Nephron (organoid): ENCODE measurements at regions not wholly inside any gene's neighbourhood (a gene's known extent, or its start where the extent isn't known, plus 50 kb on each side); places are given as distances from the start of the nearest gene placed in this dataset.

Source experiments
- H3K27ac Mint-ChIP-seq, 3 experiments: 2 replicates each; pipeline ENCODE4 v1.8.0; 2020; ENCODE audit warnings: mixed read lengths in 3 of 3, mild to moderate bottlenecking in 2 of 3, moderate library complexity in 1 of 3
- H3K27me3 Mint-ChIP-seq: 2 replicates; pipeline ENCODE4 v1.8.0; 2021; ENCODE audit warnings: low read depth, mild to moderate bottlenecking, moderate library complexity, mixed read lengths
- H3K36me3 Mint-ChIP-seq: 2 replicates; pipeline ENCODE4 v1.8.0; 2020; ENCODE audit warnings: low read depth, mixed read lengths
- H3K4me1 Mint-ChIP-seq: 2 replicates; pipeline ENCODE4 v1.8.0; 2020; ENCODE audit warnings: mixed read lengths
- H3K4me3 Mint-ChIP-seq, 3 experiments: 2 replicates each; pipeline ENCODE4 v1.8.0; 2020; ENCODE audit warnings: mild to moderate bottlenecking in 3 of 3, mixed read lengths in 3 of 3, moderate library complexity in 2 of 3
- H3K9me3 Mint-ChIP-seq: 2 replicates; pipeline ENCODE4 v1.8.0; 2020; ENCODE audit warnings: mixed read lengths
- TF ChIP-seq, protein P1 (sequence below), 3 experiments: fragments of 200-600 bp; sonication (generic); IDR thresholded peaks; one replicate each; pipeline ENCODE4 v1.5.0; 2021; ENCODE audit warnings: antibody characterized with exemption in 3 of 3; ENCODE audit not compliant: unreplicated experiment in 3 of 3

DNA sequence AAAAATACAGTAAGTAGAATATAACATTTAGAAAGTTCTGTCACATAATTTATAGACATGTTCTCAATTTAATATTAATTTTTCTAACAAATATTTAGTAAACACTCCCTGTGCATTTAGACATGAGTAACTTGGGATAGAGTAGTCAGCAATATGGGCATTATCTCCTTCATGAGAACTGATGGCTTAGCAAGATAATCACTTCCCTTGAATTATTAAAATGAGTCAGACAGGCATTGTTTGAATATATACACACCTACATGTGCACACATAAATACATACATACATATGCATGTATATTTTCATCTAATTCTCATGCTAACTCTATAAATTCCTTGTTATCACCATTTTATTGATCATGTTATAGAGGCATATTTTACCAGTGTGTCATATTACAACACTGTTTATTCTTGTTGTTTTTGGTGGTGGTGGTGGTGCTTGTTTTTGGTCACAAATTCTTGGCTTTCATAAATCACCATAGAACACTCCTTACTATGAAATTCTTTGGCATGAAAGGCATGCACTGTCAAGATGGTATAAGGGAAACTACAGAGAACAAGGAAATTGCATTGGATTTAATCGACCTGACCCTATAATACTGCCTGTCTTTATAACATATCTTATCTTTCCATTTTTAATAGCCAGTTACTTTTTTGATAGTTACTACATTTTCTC lies 434.5 kb upstream of the MANEA start:
- no peaks in the 10 kb centered on the region for H3K27me3 Mint-ChIP-seq
- H3K36me3 Mint-ChIP-seq = no peaks in the 10 kb centered on the region
- H3K9me3 Mint-ChIP-seq = no peaks in the 10 kb centered on the region
- no peak overlapping the region for H3K27ac Mint-ChIP-seq
- H3K4me1 Mint-ChIP-seq = no peaks in the 10 kb centered on the region
- H3K4me3 Mint-ChIP-seq = no peak overlapping the region
- TF ChIP-seq, protein P1, sequence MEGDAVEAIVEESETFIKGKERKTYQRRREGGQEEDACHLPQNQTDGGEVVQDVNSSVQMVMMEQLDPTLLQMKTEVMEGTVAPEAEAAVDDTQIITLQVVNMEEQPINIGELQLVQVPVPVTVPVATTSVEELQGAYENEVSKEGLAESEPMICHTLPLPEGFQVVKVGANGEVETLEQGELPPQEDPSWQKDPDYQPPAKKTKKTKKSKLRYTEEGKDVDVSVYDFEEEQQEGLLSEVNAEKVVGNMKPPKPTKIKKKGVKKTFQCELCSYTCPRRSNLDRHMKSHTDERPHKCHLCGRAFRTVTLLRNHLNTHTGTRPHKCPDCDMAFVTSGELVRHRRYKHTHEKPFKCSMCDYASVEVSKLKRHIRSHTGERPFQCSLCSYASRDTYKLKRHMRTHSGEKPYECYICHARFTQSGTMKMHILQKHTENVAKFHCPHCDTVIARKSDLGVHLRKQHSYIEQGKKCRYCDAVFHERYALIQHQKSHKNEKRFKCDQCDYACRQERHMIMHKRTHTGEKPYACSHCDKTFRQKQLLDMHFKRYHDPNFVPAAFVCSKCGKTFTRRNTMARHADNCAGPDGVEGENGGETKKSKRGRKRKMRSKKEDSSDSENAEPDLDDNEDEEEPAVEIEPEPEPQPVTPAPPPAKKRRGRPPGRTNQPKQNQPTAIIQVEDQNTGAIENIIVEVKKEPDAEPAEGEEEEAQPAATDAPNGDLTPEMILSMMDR (IDR thresholded peaks at IDR 0.05; ENCODE audit: unreplicated experiment in 3 of 3) = no peak

DNA sequence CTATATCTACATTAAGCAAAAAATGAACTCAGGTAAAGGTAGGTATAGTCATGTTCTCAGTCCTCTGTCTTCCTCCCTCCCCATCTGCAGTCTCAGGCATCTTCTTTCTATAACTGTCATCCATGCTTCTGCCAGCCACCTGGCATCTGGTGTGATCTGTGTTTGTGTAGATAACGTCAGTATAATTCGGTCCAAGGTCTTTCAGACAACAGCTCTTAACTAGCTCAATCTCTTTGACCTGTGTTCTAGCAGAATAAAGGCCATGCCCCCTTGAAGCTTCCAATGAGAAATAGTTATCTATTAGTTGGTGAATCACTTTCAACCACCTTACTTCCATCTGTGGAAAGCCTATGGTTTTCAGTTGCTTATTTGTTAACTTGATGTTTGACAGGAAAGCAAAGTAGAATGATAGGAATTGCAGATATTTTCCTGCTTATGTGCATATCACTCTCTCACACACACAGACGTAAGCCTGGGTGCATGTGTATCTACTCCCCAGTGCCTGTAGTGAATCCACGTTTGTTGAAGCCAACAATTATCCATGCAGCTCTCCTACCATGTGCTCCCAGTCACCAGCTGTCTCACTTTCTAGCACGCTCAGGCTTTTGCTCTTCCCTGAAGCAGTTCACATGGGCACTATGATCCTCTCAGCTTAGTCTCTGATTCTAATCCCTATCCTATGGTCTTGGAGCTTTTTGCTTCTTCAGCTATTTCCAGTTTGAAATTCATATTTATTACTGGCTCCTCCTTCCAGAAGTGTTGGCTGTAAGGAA lies 433.7 kb upstream of the MANEA start:
- Mint-ChIP-seq H3K9me3 (no peaks in the 10 kb centered on the region), H3K27me3 (no peaks in the 10 kb centered on the region), H3K4me3 (no peak overlapping the region), H3K27ac (no peak overlapping the region), H3K4me1 (no peaks in the 10 kb centered on the region), H3K36me3 (no peaks in the 10 kb centered on the region)
- TF ChIP-seq, protein P1 (IDR thresholded peaks at IDR 0.05; ENCODE audit: unreplicated experiment in 3 of 3) = no peak

DNA sequence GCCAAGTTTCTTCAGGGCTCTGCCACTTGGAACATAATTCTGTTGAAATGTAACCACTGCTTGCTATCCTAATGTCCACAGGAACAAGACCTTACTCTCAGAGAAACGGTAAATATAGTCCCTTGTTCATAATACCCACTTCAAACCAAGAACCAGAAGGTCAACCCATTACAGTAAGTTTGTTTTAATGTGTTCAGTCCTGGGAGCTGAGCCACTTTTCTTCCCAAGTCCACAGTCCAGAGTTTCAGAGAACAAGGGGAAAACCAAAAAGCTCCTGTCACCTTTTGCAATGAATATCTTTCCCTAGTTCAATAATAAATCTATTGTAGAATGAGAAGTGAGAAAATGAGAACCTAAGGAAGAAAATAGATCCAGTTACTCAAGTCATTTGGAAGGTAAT lies 431.9 kb upstream of the MANEA start:
- no peaks in the 10 kb centered on the region for H3K4me1 Mint-ChIP-seq
- H3K4me3 Mint-ChIP-seq = no peak overlapping the region
- H3K27ac Mint-ChIP-seq = no peak overlapping the region
- TF ChIP-seq, protein P1 (IDR thresholded peaks at IDR 0.05; ENCODE audit: unreplicated experiment in 3 of 3) = no peak
- no peaks in the 10 kb centered on the region for H3K27me3 Mint-ChIP-seq
- H3K36me3 Mint-ChIP-seq = no peaks in the 10 kb centered on the region
- no peaks in the 10 kb centered on the region for H3K9me3 Mint-ChIP-seq

DNA sequence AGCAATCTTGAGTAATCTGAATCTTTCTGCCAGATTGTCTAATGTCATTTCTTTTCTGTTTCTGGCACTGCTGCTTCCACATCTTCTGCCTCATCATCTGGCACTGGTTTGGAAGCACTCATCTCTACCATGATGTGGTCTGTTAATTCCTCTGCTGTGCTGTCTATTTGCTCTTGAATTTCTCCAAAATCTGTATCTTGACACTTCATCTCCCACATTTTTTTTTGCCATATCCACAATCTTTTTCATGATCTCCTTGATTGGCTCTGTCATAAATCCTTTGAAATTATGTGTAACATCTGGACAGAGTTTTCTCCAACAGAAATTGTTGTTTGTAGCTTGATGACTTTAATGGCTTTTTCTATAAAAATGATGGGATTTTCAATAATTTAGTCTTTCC lies 417.8 kb upstream of the MANEA start:
- Mint-ChIP-seq H3K36me3 (no peaks in the 10 kb centered on the region), H3K4me1 (no peaks in the 10 kb centered on the region), H3K27me3 (no peaks in the 10 kb centered on the region), H3K4me3 (no peak overlapping the region), H3K9me3 (no peaks in the 10 kb centered on the region), H3K27ac (no peak overlapping the region)
- TF ChIP-seq, protein P1 (IDR thresholded peaks at IDR 0.05; ENCODE audit: unreplicated experiment in 3 of 3) = no peak

DNA sequence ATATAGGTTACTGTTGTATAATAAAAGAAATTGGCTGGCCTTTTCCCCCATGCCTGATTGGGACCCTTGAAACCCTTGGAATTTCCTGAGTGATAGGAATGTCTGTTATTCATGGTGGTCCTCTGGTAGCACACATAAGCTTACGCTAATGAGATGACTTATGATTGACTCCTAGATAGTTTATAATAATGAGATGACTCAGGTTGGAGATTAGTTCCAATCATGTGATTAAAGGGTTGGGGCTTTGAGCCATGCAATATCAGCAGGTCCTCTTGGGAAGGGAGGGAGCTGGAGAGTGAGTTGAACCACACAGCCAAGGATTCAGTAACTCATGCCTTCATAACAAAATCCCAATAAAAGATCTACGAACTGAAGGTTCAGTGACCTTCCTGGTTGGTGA lies 407.6 kb upstream of the MANEA start:
- H3K4me1 Mint-ChIP-seq = no peaks in the 10 kb centered on the region
- no peaks in the 10 kb centered on the region for H3K9me3 Mint-ChIP-seq
- H3K36me3 Mint-ChIP-seq = no peaks in the 10 kb centered on the region
- TF ChIP-seq, protein P1 (IDR thresholded peaks at IDR 0.05; ENCODE audit: unreplicated experiment in 3 of 3) = no peak
- no peaks in the 10 kb centered on the region for H3K27me3 Mint-ChIP-seq
- no peak overlapping the region for H3K4me3 Mint-ChIP-seq
- no peak overlapping the region for H3K27ac Mint-ChIP-seq
